B cell (primary cell): ENCODE measurements at regions not wholly inside any gene's neighbourhood (a gene's known extent, or its start where the extent isn't known, plus 50 kb on each side); places are given as distances from the start of the nearest gene placed in this dataset.

Experiments used
- ATAC-seq: fragments of 200-7000 bp; cut with Tn5 transposase; one replicate; pipeline ENCODE4 v1.10.0; 2021; ENCODE audit warnings: low read depth, mild to moderate bottlenecking, moderate number of reproducible peaks, moderate library complexity
- CTCF ChIA-PET: fragments of 350-600 bp; sonication (Branson Sonifier 250); formaldehyde crosslinking; loops from one replicate; lab custom pipeline; 2021; ENCODE audit warnings: antibody characterized with exemption, inconsistent platforms; lab: Charles Lee
- POLR2A ChIA-PET: fragments of 350-600 bp; sonication (Branson Sonifier 250); formaldehyde crosslinking; loops from one replicate; lab custom pipeline; 2021; ENCODE audit warnings: antibody characterized with exemption; lab: Charles Lee
- DNase-seq: peaks from one replicate; pipeline ENCODE4 v3.0.0; 2013
- H2AFZ ChIP-seq: 2 replicates; pipeline ENCODE4 v1.6.1; 2012; ENCODE audit warnings: mild to moderate bottlenecking, low read depth, low read length; ENCODE audit not compliant: insufficient read depth, poor library complexity, severe bottlenecking
- H3K27ac ChIP-seq, 2 donors: 1 replicate in 1 of 2; 2 replicates in 1 of 2; pipeline ENCODE4 v1.5.1; 2012 to 2013; ENCODE audit warnings: low read length in 2 of 2, mild to moderate bottlenecking in 2 of 2, moderate library complexity in 1 of 2
- H3K27me3 ChIP-seq, 4 experiments: fragments of 200-600 bp in 1 of 4; sonication (generic) in 1 of 4; replicated peaks in 1 of 4; 1 replicate in 2 of 4; 2 replicates in 2 of 4; pipeline versions ENCODE4 v1.6.1 to v1.7.0; 2013 to 2016; ENCODE audit warnings: low read length in 3 of 4, mild to moderate bottlenecking in 2 of 4, mixed read lengths in 1 of 4, moderate library complexity in 1 of 4; ENCODE audit not compliant: insufficient read depth in 4 of 4, control insufficient read depth in 3 of 4; ENCODE audit errors: control extremely low read depth in 1 of 4
- H3K36me3 ChIP-seq, 2 experiments: replicated peaks in 1 of 2; 1 replicate in 1 of 2; 2 replicates in 1 of 2; pipeline versions ENCODE4 v1.6.1 to v1.7.1; 2013; ENCODE audit warnings: low read length in 1 of 2; ENCODE audit not compliant: insufficient read depth in 2 of 2, control insufficient read depth in 1 of 2; ENCODE audit errors: control extremely low read depth in 1 of 2, extremely low read depth in 1 of 2
- H3K4me1 ChIP-seq, 2 donors: fragments of 200-600 bp in 1 of 2; sonication (generic) in 1 of 2; 1 replicate in 1 of 2; 2 replicates in 1 of 2; pipeline versions ENCODE4 v1.5.1 to v1.6.1; 2013 to 2017; ENCODE audit warnings: low read length in 2 of 2; ENCODE audit not compliant: control insufficient read depth in 2 of 2, insufficient read depth in 2 of 2
- H3K4me2 ChIP-seq: replicated peaks from 2 replicates; pipeline ENCODE3; 2012; ENCODE audit warnings: mild to moderate bottlenecking, low read depth, low read length; ENCODE audit not compliant: poor library complexity, severe bottlenecking
- H3K4me3 ChIP-seq, 5 experiments: fragments of 200-600 bp in 1 of 5; sonication (generic) in 1 of 5; 1 replicate in 3 of 5; 2 replicates in 2 of 5; pipeline versions ENCODE4 v1.5.1 to v1.7.0; 2011 to 2016; ENCODE audit warnings: low read length in 4 of 5, mild to moderate bottlenecking in 4 of 5, low read depth in 2 of 5, control low read depth in 1 of 5, moderate library complexity in 1 of 5; ENCODE audit not compliant: insufficient read depth in 1 of 5; ENCODE audit errors: control extremely low read depth in 1 of 5, extremely low read depth in 1 of 5
- H3K79me2 ChIP-seq: fragments of 200-600 bp; sonication (generic); one replicate; pipeline ENCODE4 v1.6.0; 2016; ENCODE audit warnings: low read length; ENCODE audit not compliant: control insufficient read depth, insufficient read depth
- H3K9ac ChIP-seq: fragments of 200-600 bp; sonication (generic); 2 replicates; pipeline ENCODE4 v1.6.1; 2017; ENCODE audit warnings: mild to moderate bottlenecking, low read length, moderate library complexity
- H3K9me3 ChIP-seq, 3 donors: one replicate each; pipeline versions ENCODE4 v1.6.1 to v1.7.1; 2013; ENCODE audit warnings: low read length in 2 of 3; ENCODE audit not compliant: control insufficient read depth in 2 of 3, insufficient read depth in 1 of 3; ENCODE audit errors: control extremely low read depth in 1 of 3
- H4K20me1 ChIP-seq: 2 replicates; pipeline ENCODE4 v1.6.0; 2012; ENCODE audit warnings: mild to moderate bottlenecking, low read length; ENCODE audit not compliant: insufficient read depth, control insufficient read depth, poor library complexity, severe bottlenecking
- H3K27ac Mint-ChIP-seq: one replicate; pipeline ENCODE4 v1.8.0; 2021; ENCODE audit warnings: mixed read lengths
- H3K27me3 Mint-ChIP-seq: one replicate; pipeline ENCODE4 v1.8.0; 2021; ENCODE audit warnings: mixed read lengths
- H3K4me1 Mint-ChIP-seq: one replicate; pipeline ENCODE4 v1.8.0; 2021; ENCODE audit warnings: mixed read lengths
- H3K4me3 Mint-ChIP-seq: one replicate; pipeline ENCODE4 v1.8.0; 2021; ENCODE audit warnings: mixed read lengths
- H3K9me3 Mint-ChIP-seq: one replicate; pipeline ENCODE4 v1.8.0; 2022; ENCODE audit warnings: mixed read lengths; ENCODE audit not compliant: insufficient read depth
- EZH2 ChIP-seq: IDR thresholded peaks from 2 replicates; pipeline ENCODE4 v1.6.1; 2012; ENCODE audit warnings: borderline replicate concordance, low read depth, mild to moderate bottlenecking, moderate library complexity, low read length; ENCODE audit not compliant: insufficient read depth, poor library complexity, severe bottlenecking
- WGBS: methylation state at CpG from one replicate; pipeline ENCODE4 v1.1.5; 2013; ENCODE audit warnings: missing lambda C conversion rate; ENCODE audit not compliant: insufficient coverage; 5-methylcytosine and 5-hydroxymethylcytosine counted together
- intact Hi-C: fragments of 100-400 bp; cut with micrococcal nuclease; formaldehyde crosslinking; loops from one replicate; pipeline ENCODE4 v1.10.0; 2022
- TF ChIP-seq, protein P1 (sequence below): fragments of 200-600 bp; IDR thresholded peaks from one replicate; pipeline ENCODE4 v1.8.0; 2022; ENCODE audit warnings: antibody characterized with exemption, mild to moderate bottlenecking

DNA sequence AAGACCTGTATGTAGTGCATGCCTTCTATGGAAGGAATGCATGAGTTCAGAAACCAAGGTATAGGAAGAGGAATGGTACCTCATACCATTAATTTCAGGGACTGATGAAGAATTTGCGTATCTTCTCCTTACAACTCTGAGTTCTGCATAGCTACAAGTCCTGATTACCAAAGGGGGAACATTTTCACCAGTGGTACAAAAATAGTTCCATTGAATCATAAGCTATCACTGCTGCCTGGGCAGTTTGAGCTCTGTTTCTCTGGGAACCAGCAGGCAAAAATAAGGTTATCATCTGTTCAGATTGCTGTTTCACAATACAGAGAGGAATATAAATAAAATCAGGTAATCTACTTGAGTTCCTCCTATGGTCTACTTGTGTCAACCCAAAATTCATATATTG is 77.9 kb upstream of the GNPDA2 start:
- Mint-ChIP-seq H3K27me3 (no peaks in the 10 kb centered on the region), H3K27ac (no peak overlapping the region), H3K4me1 (peaks cover 2% of the 10 kb centered on the region), H3K9me3 (peaks cover 3% of the 10 kb centered on the region), H3K4me3 (no peak overlapping the region)
- no peak overlapping the region for H3K4me2 ChIP-seq
- no peaks in the 10 kb centered on the region for H4K20me1 ChIP-seq
- TF ChIP-seq EZH2 = no peak
- TF ChIP-seq, protein P1, sequence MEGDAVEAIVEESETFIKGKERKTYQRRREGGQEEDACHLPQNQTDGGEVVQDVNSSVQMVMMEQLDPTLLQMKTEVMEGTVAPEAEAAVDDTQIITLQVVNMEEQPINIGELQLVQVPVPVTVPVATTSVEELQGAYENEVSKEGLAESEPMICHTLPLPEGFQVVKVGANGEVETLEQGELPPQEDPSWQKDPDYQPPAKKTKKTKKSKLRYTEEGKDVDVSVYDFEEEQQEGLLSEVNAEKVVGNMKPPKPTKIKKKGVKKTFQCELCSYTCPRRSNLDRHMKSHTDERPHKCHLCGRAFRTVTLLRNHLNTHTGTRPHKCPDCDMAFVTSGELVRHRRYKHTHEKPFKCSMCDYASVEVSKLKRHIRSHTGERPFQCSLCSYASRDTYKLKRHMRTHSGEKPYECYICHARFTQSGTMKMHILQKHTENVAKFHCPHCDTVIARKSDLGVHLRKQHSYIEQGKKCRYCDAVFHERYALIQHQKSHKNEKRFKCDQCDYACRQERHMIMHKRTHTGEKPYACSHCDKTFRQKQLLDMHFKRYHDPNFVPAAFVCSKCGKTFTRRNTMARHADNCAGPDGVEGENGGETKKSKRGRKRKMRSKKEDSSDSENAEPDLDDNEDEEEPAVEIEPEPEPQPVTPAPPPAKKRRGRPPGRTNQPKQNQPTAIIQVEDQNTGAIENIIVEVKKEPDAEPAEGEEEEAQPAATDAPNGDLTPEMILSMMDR = no peak
- ATAC-seq = no peak
- H3K79me2 ChIP-seq = no peaks in the 10 kb centered on the region
- WGBS = no CpG with 5 or more reads among the region's 1 CpG
- no peaks in the 10 kb centered on the region for H3K9me3 ChIP-seq
- no peak overlapping the region for H2AFZ ChIP-seq
- ChIA-PET CTCF (interaction anchor here (1.3 kb wide), 1 partner anchor 45 kb away, joined by 3 read pairs; no protein-coding TSS in a partner anchor), POLR2A (no interaction called here)
- no peaks in the 10 kb centered on the region for H3K27me3 ChIP-seq
- no peak overlapping the region for H3K27ac ChIP-seq
- no peak overlapping the region for H3K4me3 ChIP-seq
- intact Hi-C loops = no loop called here
- DNase-seq = no peak
- H3K4me1 ChIP-seq = no peaks in the 10 kb centered on the region
- H3K9ac ChIP-seq = no peak overlapping the region
- H3K36me3 ChIP-seq = no peaks in the 10 kb centered on the region

DNA sequence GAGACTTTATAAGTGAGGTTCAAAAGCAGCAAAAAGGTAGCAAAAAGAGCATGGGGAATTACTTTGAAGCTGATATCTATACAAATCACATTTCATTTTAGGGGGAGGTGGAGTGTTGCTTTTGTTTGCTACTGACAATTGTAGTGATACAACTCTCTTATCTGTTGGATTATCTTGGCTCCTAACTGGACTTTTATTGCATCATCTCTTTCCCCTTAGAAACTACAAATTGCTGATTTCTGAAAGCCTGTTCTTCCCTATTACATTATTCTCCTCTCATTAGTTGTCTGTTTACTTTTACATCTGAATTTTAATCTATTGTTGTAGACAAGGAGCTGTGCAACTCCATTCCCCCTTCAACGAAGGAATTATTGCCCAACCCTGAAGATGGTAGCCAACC is 75.0 kb upstream of the GNPDA2 start:
- H3K4me3 Mint-ChIP-seq = no peak overlapping the region
- no peak overlapping the region for H3K27ac ChIP-seq
- H3K4me1 Mint-ChIP-seq = no peaks in the 10 kb centered on the region
- 60% methylated on average over 1 of the region's 1 CpG for WGBS
- no peaks in the 10 kb centered on the region for H3K27me3 ChIP-seq
- H3K9me3 ChIP-seq = peaks cover 0 to 9% (median 3%) of the 10 kb centered on the region in 3 donors
- H2AFZ ChIP-seq = no peak overlapping the region
- DNase-seq (no peak), ATAC-seq (no peak)
- no peaks in the 10 kb centered on the region for H3K4me1 ChIP-seq
- intact Hi-C loops = no loop called here
- no peaks in the 10 kb centered on the region for H3K36me3 ChIP-seq
- H3K9me3 Mint-ChIP-seq = peaks cover 9% of the 10 kb centered on the region
- H3K79me2 ChIP-seq = no peaks in the 10 kb centered on the region
- H3K9ac ChIP-seq = no peak overlapping the region
- TF ChIP-seq, protein P1 = no peak
- no peak for TF ChIP-seq EZH2
- POLR2A ChIA-PET = no interaction called here
- no peaks in the 10 kb centered on the region for H3K27me3 Mint-ChIP-seq
- CTCF ChIA-PET = no interaction called here
- no peak overlapping the region for H3K4me2 ChIP-seq
- no peaks in the 10 kb centered on the region for H4K20me1 ChIP-seq
- H3K4me3 ChIP-seq = no peak overlapping the region
- H3K27ac Mint-ChIP-seq = no peak overlapping the region
